ENCODE measurements at regions not wholly inside any gene's neighbourhood (a gene's known extent, or its start where the extent isn't known, plus 50 kb on each side); places are given as distances from the start of the nearest gene placed in this dataset.
A peak's percentile ranks its signal among the peaks of the same experiment; 100 is the strongest.

- Mint-ChIP-seq H3K4me1 (peaks cover 4% of the 10 kb centered on the region), H3K4me3 (no peak overlapping the region), H3K36me3 (ENCODE audit: low read depth) (no peaks in the 10 kb centered on the region), H3K27me3 (ENCODE audit: low read depth) (peaks cover 55% of the 10 kb centered on the region), H3K9me3 (no peaks in the 10 kb centered on the region), H3K27ac (ENCODE audit: unreplicated experiment) (no peak overlapping the region)
- TF ChIP-seq, protein P1, sequence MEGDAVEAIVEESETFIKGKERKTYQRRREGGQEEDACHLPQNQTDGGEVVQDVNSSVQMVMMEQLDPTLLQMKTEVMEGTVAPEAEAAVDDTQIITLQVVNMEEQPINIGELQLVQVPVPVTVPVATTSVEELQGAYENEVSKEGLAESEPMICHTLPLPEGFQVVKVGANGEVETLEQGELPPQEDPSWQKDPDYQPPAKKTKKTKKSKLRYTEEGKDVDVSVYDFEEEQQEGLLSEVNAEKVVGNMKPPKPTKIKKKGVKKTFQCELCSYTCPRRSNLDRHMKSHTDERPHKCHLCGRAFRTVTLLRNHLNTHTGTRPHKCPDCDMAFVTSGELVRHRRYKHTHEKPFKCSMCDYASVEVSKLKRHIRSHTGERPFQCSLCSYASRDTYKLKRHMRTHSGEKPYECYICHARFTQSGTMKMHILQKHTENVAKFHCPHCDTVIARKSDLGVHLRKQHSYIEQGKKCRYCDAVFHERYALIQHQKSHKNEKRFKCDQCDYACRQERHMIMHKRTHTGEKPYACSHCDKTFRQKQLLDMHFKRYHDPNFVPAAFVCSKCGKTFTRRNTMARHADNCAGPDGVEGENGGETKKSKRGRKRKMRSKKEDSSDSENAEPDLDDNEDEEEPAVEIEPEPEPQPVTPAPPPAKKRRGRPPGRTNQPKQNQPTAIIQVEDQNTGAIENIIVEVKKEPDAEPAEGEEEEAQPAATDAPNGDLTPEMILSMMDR (conservative IDR thresholded peaks at IDR 0.05) = no peak
- no peak for DNase-seq (ENCODE audit: low read depth, low spot score)
These were observed 268.3 kb upstream of the OR4E1 start for GRCh38 chr14:21941885-21942284.

- no peaks in the 10 kb centered on the region for H3K9me3 Mint-ChIP-seq
- no peak overlapping the region for H3K4me3 Mint-ChIP-seq
- H3K27ac Mint-ChIP-seq (ENCODE audit: unreplicated experiment) = no peak overlapping the region
- peak; percentile 13 for DNase-seq (ENCODE audit: low read depth, low spot score)
- H3K27me3 Mint-ChIP-seq (ENCODE audit: low read depth) = peaks cover 62% of the 10 kb centered on the region
- TF ChIP-seq, protein P1 (conservative IDR thresholded peaks at IDR 0.05) = peak; percentile 64
- H3K36me3 Mint-ChIP-seq (ENCODE audit: low read depth) = no peaks in the 10 kb centered on the region
- peaks cover 4% of the 10 kb centered on the region for H3K4me1 Mint-ChIP-seq
These were observed 267.6 kb upstream of the OR4E1 start for GRCh38 chr14:21940887-21941856.

GRCh38 chr14:21939836-21940235 is 266.2 kb upstream of the OR4E1 start:
- Mint-ChIP-seq H3K36me3 (ENCODE audit: low read depth) (no peaks in the 10 kb centered on the region), H3K27ac (ENCODE audit: unreplicated experiment) (no peak overlapping the region), H3K4me1 (peaks cover 4% of the 10 kb centered on the region), H3K4me3 (no peak overlapping the region), H3K27me3 (ENCODE audit: low read depth) (peaks cover 65% of the 10 kb centered on the region), H3K9me3 (no peaks in the 10 kb centered on the region)
- TF ChIP-seq, protein P1 (conservative IDR thresholded peaks at IDR 0.05) = no peak
- DNase-seq (ENCODE audit: low read depth, low spot score) = no peak

- Mint-ChIP-seq H3K4me1 (peaks cover 4% of the 10 kb centered on the region), H3K27ac (ENCODE audit: unreplicated experiment) (no peak overlapping the region), H3K9me3 (no peaks in the 10 kb centered on the region), H3K27me3 (ENCODE audit: low read depth) (peaks cover 71% of the 10 kb centered on the region), H3K36me3 (ENCODE audit: low read depth) (no peaks in the 10 kb centered on the region), H3K4me3 (no peak overlapping the region)
- DNase-seq (ENCODE audit: low read depth, low spot score) = no peak
- TF ChIP-seq, protein P1 (conservative IDR thresholded peaks at IDR 0.05) = no peak
These were observed 264.4 kb upstream of the OR4E1 start for GRCh38 chr14:21937996-21938395.

DNA sequence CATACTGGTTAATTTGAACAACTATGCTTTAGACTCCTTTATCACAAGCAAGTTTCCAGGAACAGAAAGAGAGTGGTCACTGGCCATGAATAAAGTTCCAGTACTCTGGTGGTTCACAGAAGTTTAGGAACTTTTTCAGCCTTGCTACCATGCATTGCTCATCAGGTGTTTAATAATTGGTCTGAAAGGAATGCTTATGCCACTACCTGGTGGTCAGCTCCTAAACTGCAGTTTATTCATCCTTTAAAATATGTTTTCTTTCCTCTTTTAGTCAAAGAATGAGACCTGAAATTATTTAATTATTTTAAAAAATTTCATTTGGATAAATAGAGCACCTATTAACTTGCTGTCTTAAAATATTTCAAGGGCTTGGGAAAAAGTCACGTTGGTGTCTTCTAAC is 260.1 kb upstream of the OR4E1 start:
- Mint-ChIP-seq H3K4me3 (no peak overlapping the region), H3K27me3 (ENCODE audit: low read depth) (peaks cover 77% of the 10 kb centered on the region), H3K27ac (ENCODE audit: unreplicated experiment) (no peak overlapping the region)

More for the DNA sequence above, 260.1 kb upstream of the OR4E1 start:
- Mint-ChIP-seq H3K36me3 (ENCODE audit: low read depth) (no peaks in the 10 kb centered on the region), H3K9me3 (no peaks in the 10 kb centered on the region), H3K4me1 (no peaks in the 10 kb centered on the region)
- DNase-seq (ENCODE audit: low read depth, low spot score) = no peak
- TF ChIP-seq, protein P1 (conservative IDR thresholded peaks at IDR 0.05) = peak; percentile 59

All from neural crest cell (in vitro differentiated cells).